IMR-90 (cell line): ENCODE measurements at regions not wholly inside any gene's neighbourhood (a gene's known extent, or its start where the extent isn't known, plus 50 kb on each side); places are given as distances from the start of the nearest gene placed in this dataset.

ENCODE experiments used
- ATAC-seq: fragments of 200-7000 bp; cut with Tn5 transposase; 2 replicates; pipeline ENCODE4 v1.9.1; 2020; ENCODE audit warnings: low read depth, mild to moderate bottlenecking, moderate library complexity
- BruUV-seq: library from RNA; stranded (reverse); fragments of 400-500 nt; replicated peaks from 2 replicates; lab custom pipeline; 2021; lab: Mats Ljungman, UMichigan
- CTCF ChIA-PET: fragments of 300-600 bp; formaldehyde crosslinking; extraction: SDS; loops from one replicate; lab custom pipeline; 2021; ENCODE audit warnings: antibody characterized with exemption; lab: Yijun Ruan, JAX
- POLR2A ChIA-PET: fragments of 300-600 bp; sonication (Branson Sonifier 250); formaldehyde crosslinking; loops from one replicate; lab custom pipeline; 2022; ENCODE audit warnings: antibody characterized with exemption; ENCODE audit not compliant: unreplicated experiment; lab: Charles Lee
- DNase-seq: peaks from one replicate; pipeline ENCODE4 v3.0.0; 2013
- H2AFZ ChIP-seq: replicated peaks from 2 replicates; pipeline ENCODE3; 2013; ENCODE audit warnings: low read length, mild to moderate bottlenecking; ENCODE audit not compliant: poor library complexity
- H2AK5ac ChIP-seq: 2 replicates; pipeline ENCODE4 v1.6.1; 2013; ENCODE audit warnings: low read depth, low read length, inconsistent platforms
- H2AK9ac ChIP-seq: replicated peaks from 2 replicates; pipeline ENCODE3; 2013; ENCODE audit warnings: mild to moderate bottlenecking, low read depth, low read length, moderate library complexity; ENCODE audit not compliant: poor library complexity
- H2BK120ac ChIP-seq: 2 replicates; pipeline ENCODE4 v1.6.1; 2013; ENCODE audit warnings: low read depth, low read length, inconsistent platforms
- H2BK15ac ChIP-seq: 3 replicates; pipeline ENCODE4 v1.6.1; 2013; ENCODE audit warnings: low read depth, low read length, inconsistent platforms
- H2BK20ac ChIP-seq: 2 replicates; pipeline ENCODE4 v1.6.1; 2013; ENCODE audit warnings: low read depth, mild to moderate bottlenecking, inconsistent platforms, low read length, moderate library complexity
- H2BK5ac ChIP-seq: 2 replicates; pipeline ENCODE4 v1.6.1; 2013; ENCODE audit warnings: mild to moderate bottlenecking, low read depth, low read length, inconsistent platforms; ENCODE audit not compliant: poor library complexity, severe bottlenecking
- H3K14ac ChIP-seq: replicated peaks from 2 replicates; pipeline ENCODE4 v1.6.1; 2013; ENCODE audit warnings: low read depth, low read length, inconsistent platforms
- H3K18ac ChIP-seq: 2 replicates; pipeline ENCODE4 v1.6.1; 2013; ENCODE audit warnings: low read depth, low read length, control low read depth
- H3K23ac ChIP-seq: 2 replicates; pipeline ENCODE4 v1.6.1; 2013; ENCODE audit warnings: low read depth, low read length, inconsistent platforms
- H3K27ac ChIP-seq: 2 replicates; pipeline ENCODE4 v1.5.1; 2013; ENCODE audit warnings: mild to moderate bottlenecking, control low read depth, low read length; ENCODE audit not compliant: insufficient read depth
- H3K27me3 ChIP-seq: 2 replicates; pipeline ENCODE4 v1.6.1; 2013; ENCODE audit warnings: low read length; ENCODE audit not compliant: control insufficient read depth, insufficient read depth
- H3K36me3 ChIP-seq: 2 replicates; pipeline ENCODE4 v1.6.1; 2013; ENCODE audit warnings: low read length, mixed read lengths; ENCODE audit not compliant: control insufficient read depth, insufficient read depth
- H3K4ac ChIP-seq: 2 replicates; pipeline ENCODE4 v1.6.1; 2013; ENCODE audit warnings: low read depth, low read length, inconsistent platforms
- H3K4me1 ChIP-seq: 2 replicates; pipeline ENCODE4 v1.6.1; 2013; ENCODE audit warnings: low read length, mixed read lengths; ENCODE audit not compliant: control insufficient read depth, insufficient read depth
- H3K4me2 ChIP-seq: 2 replicates; pipeline ENCODE4 v1.6.1; 2013; ENCODE audit warnings: low read depth, mild to moderate bottlenecking, control low read depth, low read length, moderate library complexity
- H3K4me3 ChIP-seq: 2 replicates; pipeline ENCODE4 v1.5.1; 2013; ENCODE audit warnings: low read depth, mild to moderate bottlenecking, control low read depth, low read length, moderate library complexity; ENCODE audit not compliant: insufficient read depth
- H3K56ac ChIP-seq: 2 replicates; pipeline ENCODE4 v1.6.1; 2013; ENCODE audit warnings: low read length, inconsistent platforms; ENCODE audit not compliant: insufficient read depth; ENCODE audit errors: extremely low read depth
- H3K79me1 ChIP-seq, 2 experiments: 2 replicates each; pipeline ENCODE4 v1.6.1; 2013; ENCODE audit warnings: low read length in 2 of 2, inconsistent platforms in 1 of 2, low read depth in 1 of 2
- H3K9ac ChIP-seq: 2 replicates; pipeline ENCODE4 v1.6.1; 2013; ENCODE audit warnings: low read depth, low read length, control low read depth
- H3K9me1 ChIP-seq: 2 replicates; pipeline ENCODE4 v1.6.1; 2013; ENCODE audit warnings: low read length, inconsistent platforms; ENCODE audit not compliant: insufficient read depth
- H3K9me3 ChIP-seq: 2 replicates; pipeline ENCODE4 v1.6.1; 2013; ENCODE audit warnings: low read length; ENCODE audit not compliant: control insufficient read depth, insufficient read depth
- H4K20me1 ChIP-seq: 2 replicates; pipeline ENCODE4 v1.6.1; 2013; ENCODE audit warnings: low read length, inconsistent platforms; ENCODE audit not compliant: insufficient read depth
- H4K5ac ChIP-seq: 2 replicates; pipeline ENCODE4 v1.6.1; 2013; ENCODE audit warnings: mild to moderate bottlenecking, low read depth, low read length, control low read depth
- H4K8ac ChIP-seq, 2 experiments: 2 replicates each; pipeline ENCODE4 v1.6.1; 2013; ENCODE audit warnings: low read depth in 2 of 2, low read length in 2 of 2, control low read depth in 1 of 2, inconsistent platforms in 1 of 2
- H4K91ac ChIP-seq: 2 replicates; pipeline ENCODE4 v1.6.1; 2013; ENCODE audit warnings: low read depth, low read length, inconsistent platforms; ENCODE audit not compliant: insufficient read depth
- BHLHE40 ChIP-seq: fragments of 150-350 bp; IDR thresholded peaks from 2 replicates; pipeline ENCODE4 v1.6.1; 2016; ENCODE audit warnings: mild to moderate bottlenecking, low read depth, low read length
- CEBPB ChIP-seq: IDR thresholded peaks from 2 replicates; pipeline ENCODE4 v1.6.1; 2012; ENCODE audit warnings: low read depth, low read length, improper control_type of control experiment
- CHD1 ChIP-seq: IDR thresholded peaks from 2 replicates; pipeline ENCODE4 v1.6.1; 2012; ENCODE audit warnings: low read depth, low read length, improper control_type of control experiment
- FOS ChIP-seq: fragments of 150-350 bp; IDR thresholded peaks from 2 replicates; pipeline ENCODE4 v1.6.1; 2016; ENCODE audit warnings: low read depth, low read length
- MAFK ChIP-seq: IDR thresholded peaks from 2 replicates; pipeline ENCODE4 v1.6.1; 2012; ENCODE audit warnings: low read depth, low read length, improper control_type of control experiment
- MAZ ChIP-seq: IDR thresholded peaks from 2 replicates; pipeline ENCODE4 v1.6.1; 2012; ENCODE audit warnings: low read depth, mild to moderate bottlenecking, low read length, improper control_type of control experiment, moderate library complexity, borderline replicate concordance
- MXI1 ChIP-seq: IDR thresholded peaks from 2 replicates; pipeline ENCODE4 v1.6.1; 2012; ENCODE audit warnings: low read depth, mild to moderate bottlenecking, low read length, moderate library complexity, borderline replicate concordance
- NFE2L2 ChIP-seq: fragments of 150-350 bp; IDR thresholded peaks from 2 replicates; pipeline ENCODE4 v1.6.1; 2016; ENCODE audit warnings: low read depth, mild to moderate bottlenecking, low read length
- POLR2A ChIP-seq: IDR thresholded peaks from 2 replicates; pipeline ENCODE4 v1.6.1; 2012; ENCODE audit warnings: mild to moderate bottlenecking, low read depth, low read length
- RAD21 ChIP-seq: IDR thresholded peaks from 2 replicates; pipeline ENCODE4 v1.6.1; 2012; ENCODE audit warnings: low read length, improper control_type of control experiment
- RCOR1 ChIP-seq: IDR thresholded peaks from 2 replicates; pipeline ENCODE4 v1.6.1; 2012; ENCODE audit warnings: mild to moderate bottlenecking, low read length, improper control_type of control experiment; ENCODE audit not compliant: insufficient replicate concordance
- RFX5 ChIP-seq: IDR thresholded peaks from 2 replicates; pipeline ENCODE4 v1.8.0; 2012; ENCODE audit warnings: low read depth, mild to moderate bottlenecking, low read length, moderate library complexity
- SMC3 ChIP-seq: fragments of 150-350 bp; IDR thresholded peaks from 2 replicates; pipeline ENCODE4 v1.6.1; 2016; ENCODE audit warnings: low read depth, mild to moderate bottlenecking, antibody characterized with exemption, low read length, moderate library complexity
- WGBS, 2 experiments: methylation state at CpG; one replicate each; pipeline versions ENCODE4 v1.1.5 to v1.1.7; 2013; ENCODE audit warnings: missing lambda C conversion rate in 2 of 2; ENCODE audit not compliant: insufficient read length in 1 of 2; ENCODE audit errors: extremely low coverage in 2 of 2; 5-methylcytosine and 5-hydroxymethylcytosine counted together
- dilution Hi-C: fragments of 300-500 bp; cut with HindIII; formaldehyde crosslinking; loops from one replicate; pipeline ENCODE4 v1.14.3; 2018; ENCODE audit warnings: low sequenced_read_pairs; ENCODE audit not compliant: unreplicated experiment
- in situ Hi-C: fragments of 300-500 bp; cut with MboI; formaldehyde crosslinking; loops from 3 replicates; pipeline ENCODE4 v1.14.3; 2019; ENCODE audit warnings: low sequenced_read_pairs, inconsistent platforms, mixed read lengths
- intact Hi-C: fragments of 100-400 bp; cut with micrococcal nuclease; formaldehyde crosslinking; loops from 2 replicates; pipeline ENCODE4 v1.10.0; 2022
- TF ChIP-seq, protein P1 (sequence below): fragments of 150-350 bp; IDR thresholded peaks from 2 replicates; pipeline ENCODE4 v1.6.1; 2016; ENCODE audit warnings: low read depth, mild to moderate bottlenecking, low read length, moderate library complexity, borderline replicate concordance
- TF ChIP-seq, protein P2 (sequence below): fragments of 150-350 bp; IDR thresholded peaks from 2 replicates; pipeline ENCODE4 v1.6.1; 2017; ENCODE audit warnings: mild to moderate bottlenecking, antibody characterized with exemption, low read length, low read depth

DNA sequence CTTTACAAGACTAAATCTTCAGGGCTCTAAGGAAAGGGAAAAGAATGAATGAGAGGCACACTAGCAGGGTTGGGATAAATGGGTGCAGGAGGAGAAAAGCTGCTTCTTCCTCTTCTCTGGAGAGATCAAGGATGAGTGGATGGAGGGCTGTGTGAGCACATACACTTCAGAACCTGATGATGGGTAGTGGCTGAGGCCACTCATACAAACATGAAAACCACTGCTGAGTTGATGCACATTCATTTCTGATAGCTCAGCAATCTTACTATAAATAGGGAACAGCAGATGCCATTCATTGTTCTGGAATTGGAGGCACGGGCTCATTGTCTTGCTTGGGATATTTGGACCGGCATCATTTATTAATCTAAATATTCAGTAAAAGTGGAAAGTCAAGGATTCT, 152.4 kb upstream of the KCTD1 start:
- Histone ChIP-seq H3K9me1 (no peaks in the 10 kb centered on the region), H4K91ac (no peak overlapping the region), H2AK5ac (no peak overlapping the region), H3K23ac (no peak overlapping the region), H3K27me3 (no peaks in the 10 kb centered on the region), H2BK15ac (no peak overlapping the region), H2BK5ac (no peak overlapping the region), H3K79me1 (no peaks in the 10 kb centered on the region), H3K4me2 (no peak overlapping the region), H3K14ac (no peak overlapping the region), H3K4me3 (no peak overlapping the region), H3K18ac (no peak overlapping the region), H3K4ac (no peak overlapping the region), H2BK20ac (no peak overlapping the region), H2AFZ (no peak overlapping the region), H3K9me3 (no peaks in the 10 kb centered on the region), H3K56ac (no peak overlapping the region), H3K36me3 (no peaks in the 10 kb centered on the region), H3K9ac (no peak overlapping the region), H2AK9ac (no peak overlapping the region), H3K4me1 (no peaks in the 10 kb centered on the region), H3K27ac (no peak overlapping the region), H4K5ac (no peak overlapping the region), H4K8ac (no peak overlapping the region), H2BK120ac (no peak overlapping the region), H4K20me1 (no peaks in the 10 kb centered on the region)
- WGBS, 2 experiments: no CpG with 5 or more reads among the region's 2 CpGs
- ChIA-PET CTCF (no interaction called here), POLR2A (interaction anchor here (0.5 kb wide), 1 partner anchor 251 kb away, joined by 8 read pairs; no protein-coding TSS in a partner anchor)
- in situ Hi-C loops: no loop called here
- no peak for ATAC-seq
- intact Hi-C loops: no loop called here
- TF ChIP-seq POLR2A (no peak), RAD21 (no peak), CHD1 (no peak), MAZ (no peak), RCOR1 (no peak), RFX5 (no peak), BHLHE40 (no peak), CEBPB (no peak), NFE2L2 (no peak), SMC3 (no peak), FOS (no peak), MXI1 (no peak), MAFK (no peak)
- TF ChIP-seq, protein P1, sequence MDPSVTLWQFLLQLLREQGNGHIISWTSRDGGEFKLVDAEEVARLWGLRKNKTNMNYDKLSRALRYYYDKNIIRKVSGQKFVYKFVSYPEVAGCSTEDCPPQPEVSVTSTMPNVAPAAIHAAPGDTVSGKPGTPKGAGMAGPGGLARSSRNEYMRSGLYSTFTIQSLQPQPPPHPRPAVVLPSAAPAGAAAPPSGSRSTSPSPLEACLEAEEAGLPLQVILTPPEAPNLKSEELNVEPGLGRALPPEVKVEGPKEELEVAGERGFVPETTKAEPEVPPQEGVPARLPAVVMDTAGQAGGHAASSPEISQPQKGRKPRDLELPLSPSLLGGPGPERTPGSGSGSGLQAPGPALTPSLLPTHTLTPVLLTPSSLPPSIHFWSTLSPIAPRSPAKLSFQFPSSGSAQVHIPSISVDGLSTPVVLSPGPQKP: no peak
- TF ChIP-seq, protein P2, sequence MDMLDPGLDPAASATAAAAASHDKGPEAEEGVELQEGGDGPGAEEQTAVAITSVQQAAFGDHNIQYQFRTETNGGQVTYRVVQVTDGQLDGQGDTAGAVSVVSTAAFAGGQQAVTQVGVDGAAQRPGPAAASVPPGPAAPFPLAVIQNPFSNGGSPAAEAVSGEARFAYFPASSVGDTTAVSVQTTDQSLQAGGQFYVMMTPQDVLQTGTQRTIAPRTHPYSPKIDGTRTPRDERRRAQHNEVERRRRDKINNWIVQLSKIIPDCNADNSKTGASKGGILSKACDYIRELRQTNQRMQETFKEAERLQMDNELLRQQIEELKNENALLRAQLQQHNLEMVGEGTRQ: no peak
- no TSS peak for BruUV-seq
- no peak for DNase-seq
- dilution Hi-C loops: no loop called here
